ENCODE measurements at regions not wholly inside any gene's neighbourhood (a gene's known extent, or its start where the extent isn't known, plus 50 kb on each side); places are given as distances from the start of the nearest gene placed in this dataset.

- TF ChIP-seq, protein P1, sequence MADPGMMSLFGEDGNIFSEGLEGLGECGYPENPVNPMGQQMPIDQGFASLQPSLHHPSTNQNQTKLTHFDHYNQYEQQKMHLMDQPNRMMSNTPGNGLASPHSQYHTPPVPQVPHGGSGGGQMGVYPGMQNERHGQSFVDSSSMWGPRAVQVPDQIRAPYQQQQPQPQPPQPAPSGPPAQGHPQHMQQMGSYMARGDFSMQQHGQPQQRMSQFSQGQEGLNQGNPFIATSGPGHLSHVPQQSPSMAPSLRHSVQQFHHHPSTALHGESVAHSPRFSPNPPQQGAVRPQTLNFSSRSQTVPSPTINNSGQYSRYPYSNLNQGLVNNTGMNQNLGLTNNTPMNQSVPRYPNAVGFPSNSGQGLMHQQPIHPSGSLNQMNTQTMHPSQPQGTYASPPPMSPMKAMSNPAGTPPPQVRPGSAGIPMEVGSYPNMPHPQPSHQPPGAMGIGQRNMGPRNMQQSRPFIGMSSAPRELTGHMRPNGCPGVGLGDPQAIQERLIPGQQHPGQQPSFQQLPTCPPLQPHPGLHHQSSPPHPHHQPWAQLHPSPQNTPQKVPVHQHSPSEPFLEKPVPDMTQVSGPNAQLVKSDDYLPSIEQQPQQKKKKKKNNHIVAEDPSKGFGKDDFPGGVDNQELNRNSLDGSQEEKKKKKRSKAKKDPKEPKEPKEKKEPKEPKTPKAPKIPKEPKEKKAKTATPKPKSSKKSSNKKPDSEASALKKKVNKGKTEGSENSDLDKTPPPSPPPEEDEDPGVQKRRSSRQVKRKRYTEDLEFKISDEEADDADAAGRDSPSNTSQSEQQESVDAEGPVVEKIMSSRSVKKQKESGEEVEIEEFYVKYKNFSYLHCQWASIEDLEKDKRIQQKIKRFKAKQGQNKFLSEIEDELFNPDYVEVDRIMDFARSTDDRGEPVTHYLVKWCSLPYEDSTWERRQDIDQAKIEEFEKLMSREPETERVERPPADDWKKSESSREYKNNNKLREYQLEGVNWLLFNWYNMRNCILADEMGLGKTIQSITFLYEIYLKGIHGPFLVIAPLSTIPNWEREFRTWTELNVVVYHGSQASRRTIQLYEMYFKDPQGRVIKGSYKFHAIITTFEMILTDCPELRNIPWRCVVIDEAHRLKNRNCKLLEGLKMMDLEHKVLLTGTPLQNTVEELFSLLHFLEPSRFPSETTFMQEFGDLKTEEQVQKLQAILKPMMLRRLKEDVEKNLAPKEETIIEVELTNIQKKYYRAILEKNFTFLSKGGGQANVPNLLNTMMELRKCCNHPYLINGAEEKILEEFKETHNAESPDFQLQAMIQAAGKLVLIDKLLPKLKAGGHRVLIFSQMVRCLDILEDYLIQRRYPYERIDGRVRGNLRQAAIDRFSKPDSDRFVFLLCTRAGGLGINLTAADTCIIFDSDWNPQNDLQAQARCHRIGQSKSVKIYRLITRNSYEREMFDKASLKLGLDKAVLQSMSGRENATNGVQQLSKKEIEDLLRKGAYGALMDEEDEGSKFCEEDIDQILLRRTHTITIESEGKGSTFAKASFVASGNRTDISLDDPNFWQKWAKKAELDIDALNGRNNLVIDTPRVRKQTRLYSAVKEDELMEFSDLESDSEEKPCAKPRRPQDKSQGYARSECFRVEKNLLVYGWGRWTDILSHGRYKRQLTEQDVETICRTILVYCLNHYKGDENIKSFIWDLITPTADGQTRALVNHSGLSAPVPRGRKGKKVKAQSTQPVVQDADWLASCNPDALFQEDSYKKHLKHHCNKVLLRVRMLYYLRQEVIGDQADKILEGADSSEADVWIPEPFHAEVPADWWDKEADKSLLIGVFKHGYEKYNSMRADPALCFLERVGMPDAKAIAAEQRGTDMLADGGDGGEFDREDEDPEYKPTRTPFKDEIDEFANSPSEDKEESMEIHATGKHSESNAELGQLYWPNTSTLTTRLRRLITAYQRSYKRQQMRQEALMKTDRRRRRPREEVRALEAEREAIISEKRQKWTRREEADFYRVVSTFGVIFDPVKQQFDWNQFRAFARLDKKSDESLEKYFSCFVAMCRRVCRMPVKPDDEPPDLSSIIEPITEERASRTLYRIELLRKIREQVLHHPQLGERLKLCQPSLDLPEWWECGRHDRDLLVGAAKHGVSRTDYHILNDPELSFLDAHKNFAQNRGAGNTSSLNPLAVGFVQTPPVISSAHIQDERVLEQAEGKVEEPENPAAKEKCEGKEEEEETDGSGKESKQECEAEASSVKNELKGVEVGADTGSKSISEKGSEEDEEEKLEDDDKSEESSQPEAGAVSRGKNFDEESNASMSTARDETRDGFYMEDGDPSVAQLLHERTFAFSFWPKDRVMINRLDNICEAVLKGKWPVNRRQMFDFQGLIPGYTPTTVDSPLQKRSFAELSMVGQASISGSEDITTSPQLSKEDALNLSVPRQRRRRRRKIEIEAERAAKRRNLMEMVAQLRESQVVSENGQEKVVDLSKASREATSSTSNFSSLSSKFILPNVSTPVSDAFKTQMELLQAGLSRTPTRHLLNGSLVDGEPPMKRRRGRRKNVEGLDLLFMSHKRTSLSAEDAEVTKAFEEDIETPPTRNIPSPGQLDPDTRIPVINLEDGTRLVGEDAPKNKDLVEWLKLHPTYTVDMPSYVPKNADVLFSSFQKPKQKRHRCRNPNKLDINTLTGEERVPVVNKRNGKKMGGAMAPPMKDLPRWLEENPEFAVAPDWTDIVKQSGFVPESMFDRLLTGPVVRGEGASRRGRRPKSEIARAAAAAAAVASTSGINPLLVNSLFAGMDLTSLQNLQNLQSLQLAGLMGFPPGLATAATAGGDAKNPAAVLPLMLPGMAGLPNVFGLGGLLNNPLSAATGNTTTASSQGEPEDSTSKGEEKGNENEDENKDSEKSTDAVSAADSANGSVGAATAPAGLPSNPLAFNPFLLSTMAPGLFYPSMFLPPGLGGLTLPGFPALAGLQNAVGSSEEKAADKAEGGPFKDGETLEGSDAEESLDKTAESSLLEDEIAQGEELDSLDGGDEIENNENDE (IDR thresholded peaks at IDR 0.05; ENCODE audit: insufficient replicate concordance, low read length): no peak
- TF ChIP-seq HDAC6 (IDR thresholded peaks at IDR 0.05; ENCODE audit: low read depth, low read length): no peak
- TF ChIP-seq HDAC2 (IDR thresholded peaks at IDR 0.05; ENCODE audit: borderline replicate concordance in 1 of 2, low read depth in 2 of 2, low read length in 2 of 2): no peak
Observed at GRCh38 chr5:143586781-143587362, 183.4 kb upstream of the NR3C1 start (continued).
